Nephron (organoid): ENCODE measurements at regions not wholly inside any gene's neighbourhood (a gene's known extent, or its start where the extent isn't known, plus 50 kb on each side); places are given as distances from the start of the nearest gene placed in this dataset.
A peak's percentile ranks its signal among the peaks of the same experiment; 100 is the strongest.

Experiments used
- H3K27ac Mint-ChIP-seq, 3 experiments: 2 replicates each; pipeline ENCODE4 v1.8.0; 2020; ENCODE audit warnings: mixed read lengths in 3 of 3, mild to moderate bottlenecking in 2 of 3, moderate library complexity in 1 of 3
- H3K27me3 Mint-ChIP-seq: 2 replicates; pipeline ENCODE4 v1.8.0; 2021; ENCODE audit warnings: low read depth, mild to moderate bottlenecking, moderate library complexity, mixed read lengths
- H3K36me3 Mint-ChIP-seq: 2 replicates; pipeline ENCODE4 v1.8.0; 2020; ENCODE audit warnings: low read depth, mixed read lengths
- H3K4me1 Mint-ChIP-seq: 2 replicates; pipeline ENCODE4 v1.8.0; 2020; ENCODE audit warnings: mixed read lengths
- H3K4me3 Mint-ChIP-seq, 3 experiments: 2 replicates each; pipeline ENCODE4 v1.8.0; 2020; ENCODE audit warnings: mild to moderate bottlenecking in 3 of 3, mixed read lengths in 3 of 3, moderate library complexity in 2 of 3
- H3K9me3 Mint-ChIP-seq: 2 replicates; pipeline ENCODE4 v1.8.0; 2020; ENCODE audit warnings: mixed read lengths
- CTCF ChIP-seq, 3 experiments: fragments of 200-600 bp; sonication (generic); IDR thresholded peaks; one replicate each; pipeline ENCODE4 v1.5.0; 2021; ENCODE audit warnings: antibody characterized with exemption in 3 of 3; ENCODE audit not compliant: unreplicated experiment in 3 of 3

DNA sequence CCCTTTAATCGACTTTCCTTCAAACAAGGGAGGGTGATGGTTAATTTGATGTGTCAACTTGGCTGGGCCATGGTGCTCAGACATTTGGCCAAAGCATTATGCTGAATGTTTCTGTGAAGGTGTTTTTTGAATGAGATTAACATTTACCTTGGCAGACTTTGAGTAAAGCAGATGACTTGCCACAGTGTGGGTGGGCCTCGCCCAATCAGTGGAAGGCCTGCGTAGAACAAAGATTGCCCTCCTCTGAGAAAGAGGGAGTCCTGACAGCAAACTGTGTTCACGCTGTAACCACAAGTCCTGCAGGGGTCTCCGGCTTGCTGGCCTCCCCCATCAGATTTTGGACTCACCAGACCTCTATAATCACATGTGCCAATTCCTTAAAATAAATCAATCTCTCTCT, 118.7 kb downstream of the SOX9 start:
- TF ChIP-seq CTCF (IDR thresholded peaks at IDR 0.05; ENCODE audit: unreplicated experiment in 3 of 3) = no peak
- Mint-ChIP-seq H3K4me1 (peaks cover 34% of the 10 kb centered on the region), H3K4me3 (no peak overlapping the region), H3K9me3 (peaks cover 20% of the 10 kb centered on the region), H3K27ac (peak overlapping the region in 1 of 3 experiments; percentile 19), H3K27me3 (peaks cover 24% of the 10 kb centered on the region), H3K36me3 (peaks cover 4% of the 10 kb centered on the region)

GRCh38 chr17:72240333-72240732, 119.5 kb downstream of the SOX9 start:
- H3K4me1 Mint-ChIP-seq = peaks cover 28% of the 10 kb centered on the region
- peaks cover 20% of the 10 kb centered on the region for H3K27me3 Mint-ChIP-seq
- H3K27ac Mint-ChIP-seq = peak overlapping the region in 2 of 3 experiments; percentile 18 to 19
- peaks cover 4% of the 10 kb centered on the region for H3K36me3 Mint-ChIP-seq
- H3K9me3 Mint-ChIP-seq = peaks cover 22% of the 10 kb centered on the region
- TF ChIP-seq CTCF (IDR thresholded peaks at IDR 0.05; ENCODE audit: unreplicated experiment in 3 of 3) = no peak
- H3K4me3 Mint-ChIP-seq = no peak overlapping the region

DNA sequence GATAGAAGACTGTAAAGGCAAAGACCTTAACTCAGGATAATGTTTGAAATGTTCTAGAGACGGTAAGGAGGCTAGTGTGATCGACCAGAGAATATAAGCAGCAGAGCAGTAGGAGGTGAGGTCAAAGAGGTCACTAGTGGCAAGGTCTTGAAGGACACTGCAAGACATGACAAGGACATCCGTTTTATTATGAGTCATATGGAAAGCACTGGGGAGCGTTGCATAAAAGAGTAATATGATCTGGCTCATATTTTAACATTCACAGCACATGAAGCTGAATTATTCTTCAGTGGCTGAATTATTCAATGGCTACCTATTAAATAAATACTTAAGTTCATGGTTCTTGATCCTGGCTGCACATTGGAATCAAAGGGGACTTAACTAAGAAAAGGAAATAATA, 123.7 kb downstream of the SOX9 start:
- Mint-ChIP-seq H3K4me3 (no peak overlapping the region), H3K4me1 (no peaks in the 10 kb centered on the region), H3K9me3 (peaks cover 19% of the 10 kb centered on the region), H3K36me3 (peaks cover 4% of the 10 kb centered on the region), H3K27ac (no peak overlapping the region), H3K27me3 (peaks cover 9% of the 10 kb centered on the region)
- TF ChIP-seq CTCF (IDR thresholded peaks at IDR 0.05; ENCODE audit: unreplicated experiment in 3 of 3) = no peak

GRCh38 chr17:72244956-72245355, 124.1 kb downstream of the SOX9 start:
- H3K9me3 Mint-ChIP-seq = peaks cover 17% of the 10 kb centered on the region

GRCh38 chr17:72249441-72249840, 128.6 kb downstream of the SOX9 start:
- Mint-ChIP-seq H3K4me3 (no peak overlapping the region), H3K9me3 (peaks cover 8% of the 10 kb centered on the region), H3K36me3 (no peaks in the 10 kb centered on the region), H3K4me1 (no peaks in the 10 kb centered on the region), H3K27ac (no peak overlapping the region), H3K27me3 (peaks cover 16% of the 10 kb centered on the region)
- TF ChIP-seq CTCF (IDR thresholded peaks at IDR 0.05; ENCODE audit: unreplicated experiment in 3 of 3) = no peak

More at GRCh38 chr17:72244956-72245355, 124.1 kb downstream of the SOX9 start:
- Mint-ChIP-seq H3K4me1 (no peaks in the 10 kb centered on the region), H3K36me3 (peaks cover 4% of the 10 kb centered on the region), H3K27me3 (peaks cover 9% of the 10 kb centered on the region), H3K27ac (no peak overlapping the region), H3K4me3 (no peak overlapping the region)
- TF ChIP-seq CTCF (IDR thresholded peaks at IDR 0.05; ENCODE audit: unreplicated experiment in 3 of 3) = no peak

DNA sequence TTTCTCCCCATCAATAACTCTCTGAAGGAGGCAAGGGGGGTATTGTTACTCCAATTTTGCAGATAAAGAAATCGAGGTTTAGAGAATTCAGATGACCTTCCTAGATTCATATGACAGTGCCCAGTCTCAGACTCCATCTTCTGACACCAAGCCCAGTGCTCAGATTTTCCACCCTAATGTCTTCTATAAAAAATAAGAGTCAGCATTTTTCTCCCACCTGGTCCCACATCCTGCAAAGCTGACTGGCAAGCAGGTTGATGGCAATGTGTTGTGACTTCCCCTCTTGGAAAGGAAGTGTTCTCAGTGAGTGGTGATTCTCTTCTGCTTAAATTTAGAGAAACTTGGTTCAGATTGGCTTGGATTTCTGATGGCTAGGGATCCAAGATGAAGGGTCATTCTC, 129.4 kb downstream of the SOX9 start:
- no peak for TF ChIP-seq CTCF (IDR thresholded peaks at IDR 0.05; ENCODE audit: unreplicated experiment in 3 of 3)
- H3K27me3 Mint-ChIP-seq = peaks cover 16% of the 10 kb centered on the region
- H3K4me1 Mint-ChIP-seq = no peaks in the 10 kb centered on the region

More for the DNA sequence above, 129.4 kb downstream of the SOX9 start:
- Mint-ChIP-seq H3K9me3 (peaks cover 8% of the 10 kb centered on the region), H3K4me3 (no peak overlapping the region), H3K36me3 (no peaks in the 10 kb centered on the region), H3K27ac (no peak overlapping the region)
